Ammon's horn (tissue), 1 donor: ENCODE measurements at regions not wholly inside any gene's neighbourhood (a gene's known extent, or its start where the extent isn't known, plus 50 kb on each side); places are given as distances from the start of the nearest gene placed in this dataset.
"Not testable (repeated sequence)": the region's sequence is repeated elsewhere in the genome, so short reads cannot be mapped to it uniquely, and the experiment has no call there.

Experiments used
- DNase-seq: peaks from one replicate; pipeline ENCODE4 v3.0.0-alpha.2; 2016; ENCODE audit warnings: low spot score

- DNase-seq: not testable (repeated sequence)
These were observed 111.5 kb upstream of the BDP1 start for GRCh38 chr5:71343994-71344393.

- DNase-seq: not testable (repeated sequence)
These were observed 82.8 kb upstream of the BDP1 start for GRCh38 chr5:71372601-71373000.

GRCh38 chr5:71373054-71373734 lies 82.3 kb upstream of the BDP1 start:
- not testable (repeated sequence) for DNase-seq

- DNase-seq: not testable (repeated sequence)
These were observed 71.2 kb upstream of the BDP1 start for GRCh38 chr5:71384204-71384603.

GRCh38 chr5:71384706-71385105 lies 70.7 kb upstream of the BDP1 start:
- DNase-seq: no peak

- not testable (repeated sequence) for DNase-seq
These were observed 70.2 kb upstream of the BDP1 start for GRCh38 chr5:71385208-71385607.

- not testable (repeated sequence) for DNase-seq
These were observed 67.3 kb upstream of the BDP1 start for GRCh38 chr5:71388184-71388583.

- peak; percentile 8 for DNase-seq
These were observed 57.1 kb upstream of the BDP1 start for GRCh38 chr5:71398400-71398799.

GRCh38 chr5:71398859-71399258 lies 56.6 kb upstream of the BDP1 start:
- not testable (repeated sequence) for DNase-seq

GRCh38 chr5:71399443-71399842 lies 56.0 kb upstream of the BDP1 start:
- DNase-seq: not testable (repeated sequence)

GRCh38 chr5:71400626-71401025 lies 54.8 kb upstream of the BDP1 start:
- DNase-seq: not testable (repeated sequence)

- DNase-seq: not testable (repeated sequence)
These were observed 54.3 kb upstream of the BDP1 start for GRCh38 chr5:71401150-71401549.

GRCh38 chr5:71401564-71401963 lies 53.9 kb upstream of the BDP1 start:
- DNase-seq: not testable (repeated sequence)

- DNase-seq: not testable (repeated sequence)
These were observed 51.0 kb upstream of the BDP1 start for GRCh38 chr5:71404441-71404840.

- DNase-seq: not testable (repeated sequence)
These were observed 50.5 kb upstream of the BDP1 start for GRCh38 chr5:71404936-71405335.
